HG03432 (cell line): ENCODE measurements at regions not wholly inside any gene's neighbourhood (a gene's known extent, or its start where the extent isn't known, plus 50 kb on each side); places are given as distances from the start of the nearest gene placed in this dataset.

Source experiments
- ATAC-seq: cut with Tn5 transposase; IDR thresholded peaks from one replicate; pipeline ENCODE4 v1.9.1; 2021; ENCODE audit warnings: mild to moderate bottlenecking, moderate library complexity; ENCODE audit not compliant: unreplicated experiment

DNA sequence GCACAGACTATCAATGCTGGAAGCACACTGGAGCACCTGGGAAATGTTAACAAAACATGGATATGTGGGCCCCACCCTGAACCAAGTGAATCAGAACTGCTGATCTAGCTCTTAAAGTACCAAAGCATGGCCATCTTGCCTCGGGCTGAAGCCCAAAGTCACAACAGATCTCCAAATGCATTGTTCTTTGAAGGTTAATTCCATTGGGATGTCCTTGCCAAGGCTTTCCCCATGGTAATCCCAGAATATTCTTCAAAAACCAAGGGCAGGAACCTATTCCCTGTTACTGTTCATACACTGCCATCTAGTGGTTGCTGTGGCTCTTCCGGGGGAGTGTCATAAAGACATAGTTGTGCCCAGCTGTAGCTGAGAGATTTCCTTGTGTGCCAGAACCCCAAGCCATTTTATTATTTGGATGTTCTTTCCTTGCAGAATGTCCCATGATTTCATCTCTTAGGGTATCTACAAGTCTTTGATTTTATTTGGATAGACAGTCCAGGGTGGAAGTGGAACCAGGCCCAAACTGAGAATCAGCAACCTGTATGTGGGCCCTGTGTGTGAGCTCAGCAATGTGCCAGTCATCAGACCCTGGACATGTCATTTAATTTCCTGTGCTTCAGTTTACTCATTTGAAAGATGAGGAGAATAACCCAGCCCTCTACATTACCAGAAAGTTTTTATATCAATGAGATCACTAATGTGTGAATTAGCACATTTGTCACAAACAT is 290.0 kb downstream of the ACTL7B start:
- ATAC-seq = peak; percentile 84

DNA sequence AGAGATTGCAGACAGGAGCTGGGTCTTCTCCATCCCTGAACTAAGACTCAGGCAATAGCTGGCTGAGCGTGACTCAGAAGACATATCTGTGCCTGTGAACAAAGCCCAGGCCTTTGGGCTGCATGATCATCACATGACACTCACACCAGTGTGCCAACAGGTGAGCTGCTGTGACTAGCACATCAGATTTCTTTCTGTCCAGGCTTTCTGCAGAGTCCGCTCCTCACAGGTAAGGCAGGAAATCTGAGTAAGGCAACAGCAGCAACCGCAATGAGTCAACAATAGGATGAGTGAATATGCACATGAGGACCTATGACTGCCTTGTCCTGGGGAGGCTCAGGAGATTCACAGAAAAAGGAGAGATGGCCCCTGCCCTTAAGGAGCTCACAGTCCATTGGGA is 293.6 kb downstream of the ACTL7B start:
- ATAC-seq = no peak

DNA sequence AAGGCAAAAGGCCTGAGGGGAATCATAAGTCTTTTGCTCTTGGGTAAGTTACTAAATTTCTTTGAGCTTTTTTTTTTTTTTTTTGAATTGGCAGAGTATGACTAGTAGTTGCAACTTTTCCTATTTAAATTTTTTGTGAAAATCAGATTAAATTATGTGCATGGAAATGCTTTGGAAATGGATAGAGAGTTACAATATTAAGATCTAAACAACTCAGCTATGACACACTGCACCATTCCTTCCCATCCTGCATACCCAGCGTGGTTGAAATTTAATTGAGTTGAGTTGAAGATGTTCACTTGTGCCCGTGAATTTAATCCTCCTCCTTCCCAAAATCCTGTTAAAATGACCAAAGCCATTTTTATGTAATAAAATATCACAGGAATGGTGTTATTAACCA is 296.4 kb downstream of the ACTL7B start:
- no peak for ATAC-seq

DNA sequence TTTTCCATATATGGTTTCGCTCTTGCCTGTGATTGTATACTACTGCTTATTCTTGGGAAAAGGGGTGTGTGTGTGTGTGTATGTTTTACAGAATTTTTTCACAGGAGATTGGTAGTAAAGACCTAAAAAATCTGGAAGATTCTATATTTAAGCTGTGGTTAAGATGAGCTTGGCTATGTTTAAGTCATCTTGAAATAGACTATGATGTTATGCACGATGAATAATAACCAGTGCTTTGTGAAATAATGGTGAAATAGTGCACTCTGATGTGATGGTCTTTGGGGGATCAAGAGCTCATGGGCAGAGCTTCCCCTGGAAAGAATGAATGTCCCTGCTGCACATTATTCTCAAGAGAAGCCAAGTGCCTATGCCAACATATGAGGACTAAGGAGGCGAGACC is 301.0 kb downstream of the ACTL7B start:
- no peak for ATAC-seq

DNA sequence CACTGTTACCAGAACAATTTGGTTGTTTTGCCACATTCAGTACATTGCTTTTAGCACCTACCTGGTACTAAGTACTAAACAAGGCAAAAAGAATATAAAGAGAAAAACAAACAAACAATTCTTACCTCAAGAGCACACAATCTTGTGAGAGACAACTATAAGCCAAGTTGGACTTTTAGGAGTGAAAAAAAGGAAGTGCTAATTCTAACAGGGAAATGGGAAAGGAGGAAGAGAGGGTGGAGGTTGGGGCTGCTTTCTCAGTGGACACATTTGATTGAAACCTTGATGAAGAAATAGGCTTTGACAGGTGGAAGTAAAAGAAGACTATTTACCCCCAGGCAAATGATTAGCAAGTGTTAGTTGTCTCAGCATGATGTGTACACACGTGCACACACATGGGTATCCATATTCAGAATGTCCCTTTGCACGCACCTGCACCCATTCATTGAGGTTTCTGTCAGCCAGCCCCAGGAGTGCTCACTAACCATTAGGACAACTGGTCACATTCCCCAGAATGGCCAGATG is 302.6 kb downstream of the ACTL7B start:
- no peak for ATAC-seq

DNA sequence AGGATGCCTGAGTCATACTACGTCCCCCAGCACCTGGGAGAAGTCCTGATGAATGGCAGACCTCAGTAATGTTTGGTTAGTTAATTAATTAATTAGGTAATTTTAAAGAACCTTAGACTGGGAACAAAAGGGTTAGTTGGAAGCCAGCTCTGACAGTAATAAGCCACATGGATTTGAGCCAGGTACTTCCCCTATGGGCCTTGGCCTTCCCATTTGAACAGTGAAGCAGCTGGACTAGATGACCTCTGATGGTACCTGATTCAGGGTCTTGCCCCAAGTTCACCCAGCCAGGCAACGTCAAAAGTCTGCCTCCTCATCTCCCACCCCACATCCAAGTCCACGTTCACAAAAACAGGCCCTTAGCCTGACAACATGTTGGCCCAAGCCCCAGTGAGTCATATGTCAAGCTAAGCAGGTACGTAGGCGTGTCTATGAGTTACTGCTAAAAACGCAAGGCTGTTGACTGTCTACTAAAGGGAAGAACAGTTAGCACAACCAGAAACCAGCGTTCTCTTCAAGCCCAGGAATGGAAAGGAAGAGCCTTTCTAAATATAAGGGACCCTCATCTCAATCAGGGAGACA is 303.2 kb downstream of the ACTL7B start:
- no peak for ATAC-seq

DNA sequence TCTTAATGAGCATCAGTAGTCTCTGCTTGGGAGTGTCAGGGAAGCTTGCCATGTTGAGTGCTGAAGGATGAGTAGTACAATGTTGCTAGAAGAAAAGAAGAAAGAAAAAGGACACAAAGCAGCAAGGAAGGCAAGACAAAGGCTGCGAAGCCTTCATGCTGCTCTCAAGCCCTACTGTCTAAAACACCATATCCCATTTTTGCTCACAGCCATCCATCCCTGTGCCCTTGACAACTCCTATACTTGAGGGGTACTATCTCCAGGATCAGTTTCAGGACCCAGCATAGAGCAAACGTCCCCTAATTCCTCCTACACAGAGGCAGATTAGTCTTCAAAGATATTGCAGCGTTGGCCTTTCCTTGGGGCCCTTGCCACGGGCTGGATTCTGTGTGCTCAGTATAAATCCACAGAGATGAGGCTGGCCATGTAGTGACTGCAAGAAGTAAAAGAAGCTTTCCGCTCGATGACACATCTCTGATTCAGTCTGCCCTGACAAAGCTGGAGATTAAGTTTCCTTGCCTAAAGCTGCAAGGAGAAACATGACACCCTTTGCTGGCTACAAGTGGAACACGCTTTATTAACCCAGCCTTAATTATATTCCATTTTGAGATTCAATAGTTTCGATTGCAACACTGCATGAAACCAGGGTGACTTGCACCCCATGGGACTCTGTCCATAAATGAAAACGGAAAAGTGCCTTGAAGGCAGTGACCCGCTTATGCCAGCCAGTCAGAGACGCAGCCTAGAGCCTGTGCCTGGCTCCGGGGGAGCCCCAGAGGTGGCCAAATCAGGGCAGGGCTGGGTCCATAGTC is 304.6 kb downstream of the ACTL7B start:
- no peak for ATAC-seq

DNA sequence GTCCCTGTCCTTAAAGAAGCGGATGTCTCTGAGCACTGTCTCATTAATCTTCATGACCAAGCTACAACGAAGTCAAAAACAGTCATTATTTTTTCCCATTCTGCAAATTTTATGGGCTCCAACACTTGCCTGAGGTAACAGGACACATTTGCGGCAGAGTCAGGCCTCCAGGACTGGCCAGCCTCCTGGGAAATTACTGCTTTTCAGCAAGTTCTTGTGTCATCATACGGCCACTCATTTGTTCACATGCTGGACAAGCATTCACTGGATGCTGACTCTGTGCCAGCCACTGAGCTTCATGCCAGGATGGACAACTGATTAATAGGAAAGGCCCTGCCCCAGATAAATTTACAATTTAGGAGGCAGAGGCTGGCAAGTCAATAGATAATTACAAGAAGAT is 305.7 kb downstream of the ACTL7B start:
- ATAC-seq = no peak

DNA sequence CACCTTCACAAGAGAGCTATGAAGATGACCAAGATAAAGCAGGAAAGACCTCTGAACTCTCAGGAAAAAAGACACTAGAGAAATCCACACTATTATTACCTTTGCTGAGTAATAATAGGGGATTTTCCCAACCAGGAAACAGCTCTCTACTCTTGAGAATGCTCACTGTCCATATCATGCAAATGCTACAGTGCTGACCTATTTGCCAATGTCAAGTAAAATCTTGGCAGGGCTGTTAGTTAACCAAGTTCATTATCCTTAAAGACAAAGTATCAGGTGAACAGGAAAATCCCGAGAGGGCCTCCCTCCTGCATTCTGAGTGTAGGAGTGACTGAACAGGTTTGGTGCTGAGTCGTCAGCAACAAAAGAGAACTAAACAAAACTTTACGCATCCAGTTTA is 306.6 kb downstream of the ACTL7B start:
- no peak for ATAC-seq

DNA sequence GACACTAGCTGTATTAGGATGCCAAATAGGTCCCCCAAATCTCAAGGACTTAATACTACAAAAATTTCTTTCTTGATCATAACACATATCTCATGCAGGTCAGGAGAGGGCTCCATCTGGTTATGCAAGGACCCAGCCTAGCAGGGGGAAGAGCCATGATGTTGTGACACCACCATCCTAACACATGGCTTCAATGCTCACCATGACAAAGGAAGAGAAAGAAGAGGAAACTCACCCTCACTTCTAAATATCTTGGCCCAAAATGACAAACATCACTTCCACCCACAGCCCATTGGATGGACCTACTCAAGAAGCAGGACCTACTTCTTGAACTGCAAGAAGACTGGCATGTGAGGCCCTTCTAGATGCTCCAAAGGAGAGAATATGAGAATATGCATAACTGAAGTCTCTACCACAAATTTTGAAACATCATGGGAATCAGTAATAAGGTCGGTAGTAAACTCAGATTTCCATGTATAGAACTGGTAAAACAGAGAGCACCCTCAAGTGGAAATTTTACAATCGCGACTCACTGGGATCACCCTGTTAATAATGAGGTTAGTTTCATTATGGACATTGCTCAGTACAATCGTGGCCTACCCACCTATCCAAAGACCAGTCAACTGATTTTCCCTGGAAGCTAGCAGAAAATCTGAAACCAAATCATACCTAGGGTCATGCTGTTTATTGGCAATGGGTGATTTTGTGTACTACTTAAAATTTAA is 308.2 kb downstream of the ACTL7B start:
- no peak for ATAC-seq

DNA sequence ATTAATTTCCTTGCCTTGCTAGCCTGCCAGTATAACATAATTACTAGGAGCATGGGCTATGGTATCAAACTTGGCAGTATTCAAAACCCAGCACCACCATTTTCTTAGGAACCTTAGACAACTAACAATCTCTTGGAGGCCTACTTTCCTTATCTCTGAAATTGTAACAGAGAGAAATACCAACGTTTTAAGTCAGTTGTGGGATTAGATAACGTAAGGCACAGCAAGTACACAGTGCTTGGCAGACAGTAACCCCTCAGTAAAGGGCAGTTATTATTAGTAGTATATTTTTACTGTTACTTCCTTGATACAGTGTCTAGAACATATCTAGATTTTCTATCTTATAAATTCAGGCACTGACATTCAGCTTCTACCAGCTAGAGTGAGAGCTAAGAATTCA is 309.6 kb downstream of the ACTL7B start:
- ATAC-seq = no peak

DNA sequence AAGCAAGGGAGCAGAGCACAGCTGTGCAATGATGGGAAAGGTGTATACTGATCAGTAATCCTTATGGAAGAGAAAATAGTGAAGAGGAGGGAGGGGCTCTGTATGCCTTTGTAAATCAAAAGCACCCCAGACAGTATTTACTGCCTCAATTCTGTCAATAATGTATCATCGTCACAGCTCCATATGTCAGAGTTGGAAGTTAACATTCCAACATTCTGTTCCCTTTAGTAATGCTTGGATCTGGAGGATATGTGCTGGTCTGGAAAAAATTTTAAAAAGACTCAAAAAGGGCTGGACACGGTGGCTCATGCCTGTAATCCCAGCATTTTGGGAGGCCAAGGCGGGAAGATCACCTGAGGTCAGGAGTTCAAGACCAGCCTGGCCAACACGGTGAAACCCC is 310.4 kb downstream of the ACTL7B start:
- no peak for ATAC-seq

DNA sequence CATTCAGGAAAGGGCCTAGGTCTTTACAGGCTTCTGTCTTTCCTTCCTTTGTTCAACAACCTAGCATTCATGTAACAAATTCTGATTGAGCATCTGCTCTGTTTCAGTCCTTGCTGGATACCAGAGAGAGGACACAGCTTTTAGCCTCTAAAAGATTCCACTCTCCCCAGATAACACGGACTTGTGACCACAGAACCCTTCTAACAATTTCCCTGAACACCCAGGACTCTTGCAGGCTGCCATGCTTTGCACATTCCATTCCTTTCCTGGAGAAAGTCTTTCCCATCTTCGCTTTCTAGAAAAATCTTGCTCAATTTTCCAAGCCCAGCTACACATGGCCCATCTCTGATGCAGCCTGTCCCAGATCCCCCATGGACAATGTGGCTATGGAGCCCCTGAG is 310.9 kb downstream of the ACTL7B start:
- ATAC-seq = no peak

DNA sequence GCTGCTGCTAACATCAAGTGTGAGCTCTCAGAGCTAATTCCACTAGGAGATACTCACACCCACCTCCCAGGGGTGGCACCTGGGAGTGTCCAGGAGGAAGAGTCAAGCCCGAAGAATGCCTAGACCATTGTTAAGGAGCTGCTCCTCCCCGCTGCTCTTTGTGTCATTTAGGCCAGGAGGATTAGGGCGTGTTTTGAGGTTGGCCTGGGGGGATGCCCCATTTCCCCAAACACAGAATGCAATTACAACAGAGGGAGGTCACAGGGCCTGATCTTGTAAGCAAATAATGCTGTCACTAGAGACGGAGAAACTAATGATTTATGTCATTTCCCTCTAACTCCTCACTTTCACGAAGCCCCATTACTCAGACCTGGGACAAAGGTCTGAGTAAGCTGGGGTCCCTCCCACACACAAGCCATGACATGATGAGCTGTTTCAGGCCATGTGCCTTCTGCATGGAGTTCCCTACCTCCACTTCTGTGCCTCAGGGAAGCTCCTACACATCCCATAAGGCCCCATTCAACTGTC is 312.5 kb downstream of the ACTL7B start:
- ATAC-seq = no peak

DNA sequence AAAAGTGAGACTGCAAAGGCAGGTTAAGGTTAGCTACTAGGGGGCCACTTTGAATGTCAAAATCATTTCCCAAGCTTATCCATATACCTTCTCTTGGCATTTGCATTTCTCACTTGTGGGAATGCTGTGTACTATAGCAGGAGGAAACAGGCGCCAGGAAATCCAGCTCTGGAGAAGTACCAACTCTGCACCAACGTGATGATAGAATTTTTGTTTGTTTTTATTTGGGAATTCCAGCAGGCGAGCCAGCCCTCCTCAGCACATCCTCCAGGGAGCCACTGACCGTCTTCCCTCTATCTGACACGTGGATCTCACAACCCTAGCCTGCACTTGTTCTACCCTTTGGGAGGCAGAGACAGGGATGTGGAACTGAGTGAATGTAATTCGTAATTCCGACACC is 318.0 kb downstream of the ACTL7B start:
- ATAC-seq = no peak

DNA sequence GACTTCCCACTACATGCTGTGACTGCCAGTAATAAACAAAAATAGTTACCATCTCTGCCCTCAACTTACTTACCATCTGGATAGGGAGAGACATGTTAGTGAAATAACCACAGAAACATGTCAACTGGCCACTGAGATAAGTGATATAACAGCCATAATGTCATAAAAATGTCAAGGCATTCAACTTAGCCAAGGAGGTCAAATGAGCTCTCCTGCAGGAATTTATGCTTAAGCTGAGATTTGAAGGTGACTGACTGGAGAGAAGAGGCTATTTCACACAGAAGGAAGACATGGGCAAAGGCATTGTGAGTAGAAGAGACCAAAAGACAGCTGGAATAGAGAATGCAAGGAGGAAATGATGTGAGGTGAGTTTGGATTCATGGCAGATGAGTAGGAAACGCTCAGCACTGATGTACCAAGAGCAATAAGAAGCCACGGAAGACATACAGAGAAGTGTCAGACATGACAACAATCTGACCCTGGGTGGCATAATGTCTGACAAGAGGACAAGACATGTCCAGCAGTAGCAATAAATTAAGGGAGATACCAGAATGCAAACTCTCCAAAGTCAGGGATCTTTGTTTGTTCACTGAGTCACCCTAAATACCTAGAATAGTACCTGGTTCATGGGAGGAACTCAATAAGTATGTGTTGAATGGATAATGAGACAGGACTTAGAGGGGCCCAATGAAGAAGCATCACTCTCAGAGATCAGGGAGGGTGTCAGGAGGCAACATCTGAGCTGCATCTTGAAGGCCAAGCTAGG is 318.8 kb downstream of the ACTL7B start:
- ATAC-seq = no peak

DNA sequence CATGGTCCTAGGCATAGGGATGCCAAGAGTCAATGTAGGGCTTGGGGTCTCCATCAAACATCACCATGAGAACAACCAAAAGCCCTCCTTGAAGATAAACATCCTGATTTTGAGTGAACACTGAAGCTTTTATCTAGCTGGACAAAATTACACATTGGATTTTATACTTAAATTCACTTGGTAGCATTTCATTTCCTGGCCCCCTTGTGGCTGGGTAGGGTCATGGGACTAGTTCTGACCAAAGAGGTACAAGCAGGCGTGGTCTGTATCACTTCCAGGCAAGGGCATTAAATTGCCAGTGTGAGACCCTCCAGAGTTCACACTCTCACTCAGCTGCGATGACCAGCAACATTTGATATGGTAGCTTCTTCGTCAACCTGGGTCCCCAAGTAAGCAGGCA is 320.3 kb downstream of the ACTL7B start:
- ATAC-seq = no peak

DNA sequence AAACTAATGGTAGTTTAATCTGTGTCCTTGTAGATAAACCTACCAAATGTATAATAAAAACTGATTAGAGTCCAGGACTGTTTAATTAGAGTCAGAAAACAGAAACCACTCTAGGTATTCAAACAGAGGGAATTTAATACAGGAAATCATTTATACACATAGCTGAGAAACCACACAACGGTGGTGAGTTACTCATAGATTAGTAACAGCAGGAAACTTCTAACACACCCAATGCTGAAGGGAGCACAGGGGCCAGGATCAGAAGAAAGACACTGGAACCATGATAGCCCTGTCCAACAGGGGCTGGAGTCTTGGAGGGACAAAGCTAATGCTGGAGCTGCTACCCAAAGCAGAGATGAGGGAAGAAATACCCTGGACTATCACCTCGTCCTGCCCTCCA is 321.0 kb downstream of the ACTL7B start:
- ATAC-seq = no peak

DNA sequence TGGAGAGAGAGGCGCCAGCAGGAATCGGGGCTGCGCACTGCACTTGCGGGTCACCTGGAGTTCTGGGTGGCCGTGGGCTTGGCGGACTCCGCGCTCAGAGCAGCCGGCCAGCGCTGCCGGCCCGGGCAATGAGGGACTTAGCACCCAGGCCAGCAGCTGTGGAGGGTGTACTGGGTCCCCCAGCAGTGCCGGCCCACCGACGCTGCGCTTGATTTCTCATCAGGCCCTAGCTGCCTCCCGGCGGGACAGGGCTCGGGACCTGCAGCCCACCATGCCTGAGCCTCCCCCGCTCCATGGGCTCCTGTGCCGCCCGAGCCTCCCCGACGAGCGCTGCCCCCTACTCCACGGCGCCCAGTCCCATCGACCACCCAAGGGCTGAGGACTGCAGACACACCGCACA is 325.6 kb downstream of the ACTL7B start:
- ATAC-seq = no peak

DNA sequence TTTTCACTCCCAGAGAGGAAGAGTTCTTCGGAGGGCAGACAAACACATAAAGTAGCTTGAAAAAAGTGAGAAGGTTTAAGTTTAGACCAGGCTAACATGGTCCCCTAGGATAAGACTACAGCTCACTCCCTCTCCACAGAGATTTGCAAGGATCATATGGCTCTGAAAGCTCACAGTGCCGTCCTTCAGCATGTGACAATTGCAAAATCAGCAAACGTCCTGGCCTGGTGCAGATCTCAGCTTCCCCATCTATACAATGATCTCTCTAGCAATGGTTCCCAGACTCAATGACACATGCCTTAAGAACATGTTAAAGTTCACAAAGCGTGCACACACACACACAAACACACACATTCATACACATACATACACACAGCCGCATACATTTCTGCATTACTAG is 327.6 kb downstream of the ACTL7B start:
- ATAC-seq = no peak
